PC-3 (cell line): ENCODE measurements at regions not wholly inside any gene's neighbourhood (a gene's known extent, or its start where the extent isn't known, plus 50 kb on each side); places are given as distances from the start of the nearest gene placed in this dataset.

Experiments used
- ATAC-seq: fragments of 200-7000 bp; cut with Tn5 transposase; 2 replicates; pipeline ENCODE4 v1.9.1; 2020; ENCODE audit warnings: mild to moderate bottlenecking, moderate library complexity
- BruUV-seq: library from RNA; stranded (reverse); fragments of 400-500 nt; replicated peaks from 2 replicates; lab custom pipeline; 2021; lab: Mats Ljungman, UMichigan
- CTCF ChIA-PET: fragments of 300-600 bp; sonication (Branson Sonifier 250); formaldehyde crosslinking; loops from one replicate; lab custom pipeline; 2022; ENCODE audit warnings: antibody characterized with exemption; lab: Charles Lee
- POLR2A ChIA-PET: fragments of 300-600 bp; sonication (Branson Sonifier 250); formaldehyde crosslinking; loops from one replicate; lab custom pipeline; 2022; ENCODE audit warnings: antibody characterized with exemption; ENCODE audit not compliant: unreplicated experiment; lab: Charles Lee
- DNase-seq: peaks from one replicate; pipeline ENCODE4 v3.0.0-alpha.2; 2015
- H2AFZ ChIP-seq: fragments of 300-600 bp; sonication (generic); 2 replicates; pipeline ENCODE4 v1.6.0; 2016; ENCODE audit warnings: antibody characterized with exemption, low read length
- H3F3A ChIP-seq: fragments of 300-600 bp; sonication (generic); one replicate; pipeline ENCODE4 v1.6.0; 2017; ENCODE audit warnings: antibody characterized with exemption, low read length, control low read depth, mild to moderate bottlenecking; ENCODE audit not compliant: unreplicated experiment
- H3K27ac ChIP-seq: fragments of 300-600 bp; sonication (generic); 2 replicates; pipeline ENCODE4 v1.5.1; 2016; ENCODE audit warnings: mild to moderate bottlenecking, low read length
- H3K27me3 ChIP-seq: fragments of 300-600 bp; sonication (generic); 2 replicates; pipeline ENCODE4 v1.6.1; 2016; ENCODE audit warnings: low read length, mixed read lengths
- H3K36me3 ChIP-seq: fragments of 300-600 bp; sonication (generic); 2 replicates; pipeline ENCODE4 v1.6.1; 2016; ENCODE audit warnings: low read depth, mixed run types, low read length, mixed read lengths
- H3K4me1 ChIP-seq: fragments of 300-600 bp; sonication (generic); 2 replicates; pipeline ENCODE4 v1.5.1; 2016; ENCODE audit warnings: low read length; ENCODE audit not compliant: insufficient read depth
- H3K4me2 ChIP-seq: fragments of 300-600 bp; sonication (generic); 2 replicates; pipeline ENCODE4 v1.6.0; 2016; ENCODE audit warnings: low read length
- H3K4me3 ChIP-seq: fragments of 300-600 bp; sonication (generic); 2 replicates; pipeline ENCODE4 v1.5.1; 2016; ENCODE audit warnings: mild to moderate bottlenecking, low read length, mixed read lengths
- H3K79me2 ChIP-seq: fragments of 300-600 bp; sonication (generic); 2 replicates; pipeline ENCODE4 v1.6.1; 2017; ENCODE audit warnings: low read length, mixed read lengths
- H3K9ac ChIP-seq: fragments of 300-600 bp; sonication (generic); 2 replicates; pipeline ENCODE4 v1.6.0; 2016; ENCODE audit warnings: mild to moderate bottlenecking, low read length
- H3K9me2 ChIP-seq: fragments of 300-600 bp; sonication (generic); replicated peaks from 2 replicates; pipeline ENCODE4 v1.6.1; 2016; ENCODE audit warnings: mixed run types, low read length, mixed read lengths
- H3K9me3 ChIP-seq: fragments of 300-600 bp; sonication (generic); 2 replicates; pipeline ENCODE4 v1.6.1; 2016; ENCODE audit warnings: low read length, mixed read lengths
- H4K20me1 ChIP-seq: fragments of 300-600 bp; sonication (generic); 2 replicates; pipeline ENCODE4 v1.6.1; 2016; ENCODE audit warnings: low read length, mixed read lengths
- CTCF ChIP-seq: fragments of 300-600 bp; sonication (generic); conservative IDR thresholded peaks from 2 replicates; pipeline ENCODE4 v1.5.1; 2017; ENCODE audit warnings: antibody characterized with exemption, low read depth, mild to moderate bottlenecking, low read length
- EZH2 ChIP-seq: fragments of 300-600 bp; sonication (generic); IDR thresholded peaks from one replicate; pipeline ENCODE4 v1.6.1; 2017; ENCODE audit warnings: antibody characterized with exemption, mild to moderate bottlenecking, low read length; ENCODE audit not compliant: unreplicated experiment
- EZH2phosphoT487 ChIP-seq: fragments of 300-600 bp; sonication (generic); IDR thresholded peaks from 2 replicates; pipeline ENCODE4 v1.6.1; 2018; ENCODE audit warnings: mild to moderate bottlenecking, antibody characterized with exemption, low read length, borderline replicate concordance
- intact Hi-C: fragments of 100-400 bp; cut with micrococcal nuclease; formaldehyde crosslinking; loops from 2 replicates; pipeline ENCODE4 v1.9.0; 2023

- H3K36me3 ChIP-seq: no peaks in the 10 kb centered on the region
- intact Hi-C loops: no loop called here
- no peaks in the 10 kb centered on the region for H3K4me1 ChIP-seq
- no peaks in the 10 kb centered on the region for H3K9me2 ChIP-seq
- DNase-seq (no peak), ATAC-seq (no peak)
- no peak overlapping the region for H3K4me2 ChIP-seq
- no peaks in the 10 kb centered on the region for H3K9me3 ChIP-seq
- CTCF ChIA-PET: no interaction called here
- no peaks in the 10 kb centered on the region for H4K20me1 ChIP-seq
- H3F3A ChIP-seq: no peaks in the 10 kb centered on the region
- BruUV-seq: no TSS peak
- H3K9ac ChIP-seq: no peak overlapping the region
- POLR2A ChIA-PET: no interaction called here
- H3K79me2 ChIP-seq: no peaks in the 10 kb centered on the region
- no peak overlapping the region for H3K4me3 ChIP-seq
- no peak overlapping the region for H2AFZ ChIP-seq
- no peak overlapping the region for H3K27ac ChIP-seq
- no peak for TF ChIP-seq EZH2phosphoT487
- H3K27me3 ChIP-seq: no peaks in the 10 kb centered on the region
Measured at GRCh38 chr16:51290442-51291285, 139.6 kb upstream of the SALL1 start.

GRCh38 chr16:51289336-51289735 is 138.3 kb upstream of the SALL1 start:
- Histone ChIP-seq H3K4me2 (no peak overlapping the region), H3K79me2 (no peaks in the 10 kb centered on the region), H3K36me3 (no peaks in the 10 kb centered on the region), H3K27me3 (no peaks in the 10 kb centered on the region), H2AFZ (no peak overlapping the region), H3K4me3 (no peak overlapping the region), H3K9me3 (no peaks in the 10 kb centered on the region), H3K27ac (no peak overlapping the region), H3K4me1 (no peaks in the 10 kb centered on the region), H3K9me2 (no peaks in the 10 kb centered on the region), H3K9ac (no peak overlapping the region), H4K20me1 (no peaks in the 10 kb centered on the region), H3F3A (no peaks in the 10 kb centered on the region)
- ChIA-PET CTCF (no interaction called here), POLR2A (no interaction called here)
- DNase-seq: no peak
- BruUV-seq: no TSS peak
- no peak for ATAC-seq
- TF ChIP-seq EZH2phosphoT487 (no peak), CTCF (no peak), EZH2 (no peak)
- intact Hi-C loops: no loop called here

- DNase-seq (no peak), ATAC-seq (no peak)
- CTCF ChIA-PET: no interaction called here
- POLR2A ChIA-PET: no interaction called here
- Histone ChIP-seq H3K36me3 (no peaks in the 10 kb centered on the region), H2AFZ (no peak overlapping the region), H3K79me2 (no peaks in the 10 kb centered on the region), H3K9me3 (no peaks in the 10 kb centered on the region), H3K4me2 (no peak overlapping the region), H4K20me1 (no peaks in the 10 kb centered on the region), H3K9me2 (no peaks in the 10 kb centered on the region), H3K9ac (no peak overlapping the region), H3K27ac (no peak overlapping the region), H3K27me3 (no peaks in the 10 kb centered on the region), H3K4me3 (no peak overlapping the region), H3F3A (no peaks in the 10 kb centered on the region), H3K4me1 (no peaks in the 10 kb centered on the region)
- intact Hi-C loops: no loop called here
- no TSS peak for BruUV-seq
- TF ChIP-seq EZH2: no peak
- no peak for TF ChIP-seq EZH2phosphoT487
- TF ChIP-seq CTCF: no peak
Measured at GRCh38 chr16:51287121-51287755, 136.2 kb upstream of the SALL1 start.
